ENCODE measurements at regions not wholly inside any gene's neighbourhood (a gene's known extent, or its start where the extent isn't known, plus 50 kb on each side); places are given as distances from the start of the nearest gene placed in this dataset.

DNA sequence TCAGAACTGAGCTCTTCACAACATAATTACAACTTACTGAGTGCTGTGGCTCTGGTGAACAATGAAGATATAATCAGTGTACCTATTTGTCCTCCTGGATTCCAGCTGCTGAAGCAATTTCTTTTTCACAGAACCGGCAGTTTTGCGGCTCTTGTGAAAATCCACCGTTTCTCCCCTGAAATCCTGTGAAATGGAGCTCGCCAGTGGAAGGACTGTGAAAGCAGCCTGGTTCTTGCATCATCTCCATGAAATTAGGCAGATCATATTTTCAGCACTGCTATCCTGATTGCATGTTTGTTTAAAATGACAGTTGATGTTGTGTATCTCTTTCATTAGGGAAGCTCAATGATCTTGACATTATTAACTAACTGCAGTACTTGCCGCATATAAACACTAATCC lies 120.2 kb upstream of the SNX19 start:
- Histone ChIP-seq H3K36me3 (no peaks in the 10 kb centered on the region), H3K4me1 (peaks cover 18% of the 10 kb centered on the region), H3K9me3 (no peaks in the 10 kb centered on the region), H3K4me3 (no peak overlapping the region), H3K27ac (no peak overlapping the region), H3K27me3 (no peaks in the 10 kb centered on the region)
- 84% methylated on average over 5 of the region's 5 CpGs for WGBS
- DNase-seq (ENCODE audit: low spot score in 2 of 2) = no peak
- TF ChIP-seq EP300 (IDR thresholded peaks at IDR 0.05) (no peak), POLR2A (IDR thresholded peaks at IDR 0.05) (no peak), POLR2AphosphoS5 (IDR thresholded peaks at IDR 0.05) (no peak)

DNA sequence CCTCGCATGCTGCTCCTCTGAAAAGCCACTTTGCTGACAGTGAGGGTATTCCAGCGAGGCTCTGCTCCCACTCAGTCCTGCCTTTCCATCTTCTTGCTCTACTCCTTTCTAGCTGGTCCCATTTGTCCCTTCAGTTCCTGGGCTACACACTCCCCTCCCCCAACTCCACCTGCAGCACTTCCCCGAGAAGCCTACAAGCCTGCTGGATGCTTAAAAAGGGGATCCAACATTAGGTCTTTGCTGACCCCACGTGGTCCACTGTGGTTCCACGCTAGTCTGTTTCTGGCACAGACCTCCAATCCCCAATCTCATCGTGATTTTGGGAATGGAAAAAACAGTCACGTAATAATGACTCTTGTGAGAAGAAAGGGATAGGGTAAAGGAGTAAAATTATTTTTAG lies 121.6 kb upstream of the SNX19 start:
- Histone ChIP-seq H3K27me3 (no peaks in the 10 kb centered on the region), H3K27ac (no peak overlapping the region), H3K9me3 (no peaks in the 10 kb centered on the region), H3K4me1 (peaks cover 16% of the 10 kb centered on the region), H3K4me3 (no peak overlapping the region), H3K36me3 (no peaks in the 10 kb centered on the region)
- TF ChIP-seq POLR2AphosphoS5 (IDR thresholded peaks at IDR 0.05) (no peak), POLR2A (IDR thresholded peaks at IDR 0.05) (no peak), EP300 (IDR thresholded peaks at IDR 0.05) (no peak)
- TF ChIP-seq, protein P1, sequence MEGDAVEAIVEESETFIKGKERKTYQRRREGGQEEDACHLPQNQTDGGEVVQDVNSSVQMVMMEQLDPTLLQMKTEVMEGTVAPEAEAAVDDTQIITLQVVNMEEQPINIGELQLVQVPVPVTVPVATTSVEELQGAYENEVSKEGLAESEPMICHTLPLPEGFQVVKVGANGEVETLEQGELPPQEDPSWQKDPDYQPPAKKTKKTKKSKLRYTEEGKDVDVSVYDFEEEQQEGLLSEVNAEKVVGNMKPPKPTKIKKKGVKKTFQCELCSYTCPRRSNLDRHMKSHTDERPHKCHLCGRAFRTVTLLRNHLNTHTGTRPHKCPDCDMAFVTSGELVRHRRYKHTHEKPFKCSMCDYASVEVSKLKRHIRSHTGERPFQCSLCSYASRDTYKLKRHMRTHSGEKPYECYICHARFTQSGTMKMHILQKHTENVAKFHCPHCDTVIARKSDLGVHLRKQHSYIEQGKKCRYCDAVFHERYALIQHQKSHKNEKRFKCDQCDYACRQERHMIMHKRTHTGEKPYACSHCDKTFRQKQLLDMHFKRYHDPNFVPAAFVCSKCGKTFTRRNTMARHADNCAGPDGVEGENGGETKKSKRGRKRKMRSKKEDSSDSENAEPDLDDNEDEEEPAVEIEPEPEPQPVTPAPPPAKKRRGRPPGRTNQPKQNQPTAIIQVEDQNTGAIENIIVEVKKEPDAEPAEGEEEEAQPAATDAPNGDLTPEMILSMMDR (IDR thresholded peaks at IDR 0.05) = no peak
- no peak for DNase-seq (ENCODE audit: low spot score in 2 of 2)
- WGBS = 57% methylated on average over 7 of the region's 7 CpGs

DNA sequence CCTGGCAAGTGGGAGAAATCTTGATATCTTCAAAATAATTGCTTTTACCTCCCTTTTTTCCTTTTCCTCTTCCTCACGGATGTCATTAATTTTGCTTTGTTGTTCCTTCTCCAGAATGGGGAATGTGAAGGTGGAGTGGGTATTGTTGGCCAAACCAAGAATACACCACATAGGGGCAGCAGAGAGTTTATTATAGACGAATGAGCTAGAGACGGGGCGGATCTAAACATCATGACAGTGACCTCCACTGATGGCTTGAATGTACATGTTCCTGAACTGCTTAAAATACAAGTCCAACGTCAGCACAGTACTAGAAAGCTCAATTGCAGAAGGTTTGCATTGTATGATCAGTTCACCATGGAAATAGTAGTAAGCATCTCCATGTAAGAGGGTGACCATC lies 122.3 kb upstream of the SNX19 start:
- Histone ChIP-seq H3K4me3 (no peak overlapping the region), H3K27ac (no peak overlapping the region), H3K36me3 (no peaks in the 10 kb centered on the region), H3K27me3 (no peaks in the 10 kb centered on the region), H3K4me1 (peaks cover 16% of the 10 kb centered on the region), H3K9me3 (no peaks in the 10 kb centered on the region)
- 37% methylated on average over 5 of the region's 5 CpGs for WGBS
- TF ChIP-seq POLR2AphosphoS5 (IDR thresholded peaks at IDR 0.05) (no peak), EP300 (IDR thresholded peaks at IDR 0.05) (no peak), POLR2A (IDR thresholded peaks at IDR 0.05) (no peak)
- TF ChIP-seq, protein P1 (IDR thresholded peaks at IDR 0.05) = no peak
- no peak for DNase-seq (ENCODE audit: low spot score in 2 of 2)

DNA sequence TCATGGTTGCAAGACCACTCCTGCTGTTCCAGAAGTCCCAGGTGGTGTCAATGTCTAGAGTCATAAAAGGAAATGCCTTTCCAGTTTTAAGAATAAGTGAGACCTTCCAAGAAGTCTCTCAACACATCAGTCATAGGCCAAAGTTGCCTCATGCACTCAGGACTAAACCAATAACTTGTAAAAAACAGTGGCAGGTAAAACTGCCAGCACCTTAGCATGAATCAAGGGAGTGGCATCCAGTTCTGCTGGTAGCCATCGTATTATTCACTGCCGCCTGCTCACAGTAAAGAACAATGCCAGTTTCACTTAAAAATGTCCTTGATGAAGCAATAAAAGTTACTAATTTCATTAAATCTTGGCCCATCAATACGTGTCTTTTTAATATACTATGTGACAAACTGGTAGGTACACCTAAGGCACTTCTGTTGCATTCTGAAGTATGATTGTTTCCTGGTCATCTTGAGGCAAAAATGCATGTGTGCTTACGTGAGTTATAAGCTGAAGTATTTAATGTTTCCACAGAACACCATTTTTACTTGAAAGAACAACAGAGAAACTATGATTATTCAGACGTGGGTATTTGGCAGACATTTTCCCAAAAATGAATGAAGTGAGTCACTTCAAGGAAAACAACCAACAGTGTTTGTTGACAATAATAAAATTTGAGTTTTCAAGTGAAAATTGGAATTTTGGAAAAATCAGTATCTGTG lies 125.2 kb upstream of the SNX19 start:
- H3K27ac ChIP-seq = peak overlapping the region; percentile 22
- no peaks in the 10 kb centered on the region for H3K27me3 ChIP-seq
- no peak for DNase-seq (ENCODE audit: low spot score in 2 of 2)
- 32% methylated on average over 5 of the region's 5 CpGs for WGBS
- no peaks in the 10 kb centered on the region for H3K36me3 ChIP-seq
- H3K4me3 ChIP-seq = no peak overlapping the region
- H3K9me3 ChIP-seq = no peaks in the 10 kb centered on the region
- H3K4me1 ChIP-seq = peaks cover 11% of the 10 kb centered on the region
- TF ChIP-seq POLR2AphosphoS5 (IDR thresholded peaks at IDR 0.05) (no peak), EP300 (IDR thresholded peaks at IDR 0.05) (no peak), POLR2A (IDR thresholded peaks at IDR 0.05) (no peak)
- TF ChIP-seq, protein P1 (IDR thresholded peaks at IDR 0.05) = no peak

DNA sequence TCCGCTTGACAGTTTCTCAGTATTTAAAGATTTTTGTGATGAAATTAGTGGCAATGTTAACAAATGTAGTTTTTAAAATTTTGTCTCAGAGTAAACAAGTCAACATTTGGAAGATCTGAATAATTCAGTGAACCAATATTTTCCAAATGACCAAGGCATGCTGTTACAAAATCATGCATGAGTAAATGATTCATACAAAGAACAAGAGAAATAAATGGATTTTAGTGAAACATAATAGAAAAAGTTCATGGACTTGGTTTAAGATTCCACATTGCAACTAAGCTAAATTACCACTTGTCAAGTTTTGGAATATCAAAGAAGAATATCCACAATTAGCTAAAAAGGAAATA lies 125.7 kb upstream of the SNX19 start:
- no peaks in the 10 kb centered on the region for H3K36me3 ChIP-seq
- no peak for TF ChIP-seq POLR2AphosphoS5 (IDR thresholded peaks at IDR 0.05)
- TF ChIP-seq, protein P1 (IDR thresholded peaks at IDR 0.05) = no peak
- no peak for TF ChIP-seq POLR2A (IDR thresholded peaks at IDR 0.05)
- no peak for TF ChIP-seq EP300 (IDR thresholded peaks at IDR 0.05)
- 0% methylated on average over 1 of the region's 1 CpG for WGBS
- H3K4me3 ChIP-seq = no peak overlapping the region
- DNase-seq (ENCODE audit: low spot score in 2 of 2) = no peak
- no peaks in the 10 kb centered on the region for H3K9me3 ChIP-seq
- H3K27ac ChIP-seq = no peak overlapping the region
- H3K4me1 ChIP-seq = peaks cover 11% of the 10 kb centered on the region
- H3K27me3 ChIP-seq = peaks cover 4% of the 10 kb centered on the region

DNA sequence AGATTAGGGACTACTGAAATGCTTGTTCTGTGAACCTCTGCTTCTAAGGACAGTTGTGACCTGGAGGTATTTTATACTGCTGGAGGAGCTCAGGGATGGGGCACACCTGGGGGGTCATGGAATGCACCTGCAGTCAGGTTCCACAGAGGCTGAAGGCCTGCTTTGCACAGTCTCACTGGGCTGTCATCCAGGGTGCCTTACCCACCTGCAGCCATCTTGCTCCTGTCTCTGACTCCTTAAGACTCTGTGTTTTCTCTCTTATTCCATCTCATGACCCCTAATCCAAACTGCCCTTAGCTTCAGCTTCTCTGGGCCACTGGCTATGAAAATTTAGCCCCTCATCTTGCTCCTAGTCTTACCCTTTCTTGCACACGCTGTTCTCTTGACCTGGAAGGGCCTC lies 127.0 kb upstream of the SNX19 start:
- peaks cover 4% of the 10 kb centered on the region for H3K27me3 ChIP-seq
- WGBS = 76% methylated on average over 1 of the region's 1 CpG
- no peaks in the 10 kb centered on the region for H3K9me3 ChIP-seq
- no peak overlapping the region for H3K27ac ChIP-seq
- peaks cover 11% of the 10 kb centered on the region for H3K4me1 ChIP-seq
- no peaks in the 10 kb centered on the region for H3K36me3 ChIP-seq
- DNase-seq (ENCODE audit: low spot score in 2 of 2) = no peak
- TF ChIP-seq POLR2AphosphoS5 (IDR thresholded peaks at IDR 0.05) (no peak), EP300 (IDR thresholded peaks at IDR 0.05) (no peak), POLR2A (IDR thresholded peaks at IDR 0.05) (no peak)
- TF ChIP-seq, protein P1 (IDR thresholded peaks at IDR 0.05) = no peak
- no peak overlapping the region for H3K4me3 ChIP-seq
